ENCODE measurements at regions not wholly inside any gene's neighbourhood (a gene's known extent, or its start where the extent isn't known, plus 50 kb on each side); places are given as distances from the start of the nearest gene placed in this dataset.
"Not testable (repeated sequence)": the region's sequence is repeated elsewhere in the genome, so short reads cannot be mapped to it uniquely, and the experiment has no call there.

DNA sequence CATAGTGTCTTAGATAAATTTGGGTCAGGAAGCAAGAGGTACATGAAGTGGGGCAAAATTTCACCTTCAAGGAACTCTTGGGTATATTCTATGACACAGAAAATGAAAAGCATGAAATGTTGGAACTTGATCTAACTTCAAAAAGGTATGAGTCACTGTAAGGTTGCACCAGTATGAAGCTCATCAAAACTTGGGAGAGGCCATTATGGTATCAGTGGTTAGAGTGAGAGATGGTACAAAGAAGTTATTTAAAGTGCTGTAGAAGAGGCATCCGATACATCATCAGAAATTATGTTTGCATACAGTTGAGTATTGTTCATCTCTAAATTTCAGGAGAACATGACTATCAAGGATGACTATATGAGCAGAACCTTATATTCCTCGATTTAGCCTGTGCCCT, 302.9 kb upstream of the SUCLG2 start:
- no peak overlapping the region for H3K4me3 Mint-ChIP-seq
- CTCF ChIA-PET = no interaction called here
- intact Hi-C loops (cut with micrococcal nuclease) = no loop called here

DNA sequence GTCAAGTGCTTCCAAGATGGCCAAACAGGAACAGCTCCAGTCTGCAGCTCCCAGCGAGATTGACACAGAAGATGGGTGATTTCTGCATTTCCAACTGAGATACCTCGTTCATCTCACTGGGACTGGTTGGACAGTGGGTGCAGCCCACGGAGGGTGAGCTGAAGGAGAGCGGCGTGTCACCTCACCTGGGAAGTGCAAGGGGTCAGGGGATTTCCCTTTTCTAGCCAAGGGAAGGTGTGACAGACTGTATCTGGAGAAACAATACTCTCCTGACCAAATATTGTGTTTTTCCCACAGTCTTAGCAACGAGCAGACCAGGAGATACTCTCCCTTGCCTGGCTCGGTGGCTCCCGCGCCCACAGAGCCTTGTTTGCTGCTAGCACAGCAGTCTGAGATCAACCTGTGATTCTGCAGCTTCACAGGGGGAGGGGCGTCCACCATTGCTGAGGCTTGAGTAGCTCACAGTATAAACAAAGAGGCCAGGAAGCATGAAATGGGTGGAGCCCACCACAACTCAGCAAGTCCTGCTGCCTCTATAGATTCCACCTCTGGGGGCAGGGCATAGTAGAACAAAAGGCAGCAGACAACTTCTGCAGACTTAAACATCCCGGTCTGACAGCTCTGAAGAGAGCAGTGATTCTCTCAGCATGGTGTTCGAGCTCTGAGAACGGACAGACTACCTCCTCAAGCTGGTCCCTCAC, 293.5 kb upstream of the SUCLG2 start:
- Mint-ChIP-seq H3K9me3 (peaks cover 24% of the 10 kb centered on the region), H3K36me3 (ENCODE audit: low read depth) (peaks cover 3% of the 10 kb centered on the region), H3K27me3 (ENCODE audit: low read depth) (no peaks in the 10 kb centered on the region), H3K4me1 (ENCODE audit: low read depth) (peaks cover 30% of the 10 kb centered on the region), H3K27ac (peak overlapping the region; percentile 50), H3K4me3 (peak overlapping the region; percentile 67)
- intact Hi-C loops (cut with micrococcal nuclease) = loop anchor here (5.0 kb wide), 1 partner anchor 114 kb away; no protein-coding TSS in a partner anchor
- DNase-seq = peak; percentile 74
- CTCF ChIA-PET = interaction anchor here (0.6 to 1.1 kb wide), 2 partner anchors 18 to 834 kb away, joined by 3 to 4 read pairs; no protein-coding TSS in a partner anchor

More for the DNA sequence above, 302.9 kb upstream of the SUCLG2 start:
- Mint-ChIP-seq H3K9me3 (peaks cover 21% of the 10 kb centered on the region), H3K27ac (no peak overlapping the region), H3K27me3 (ENCODE audit: low read depth) (no peaks in the 10 kb centered on the region), H3K4me1 (ENCODE audit: low read depth) (peaks cover 2% of the 10 kb centered on the region), H3K36me3 (ENCODE audit: low read depth) (peaks cover 2% of the 10 kb centered on the region)
- no peak for DNase-seq

DNA sequence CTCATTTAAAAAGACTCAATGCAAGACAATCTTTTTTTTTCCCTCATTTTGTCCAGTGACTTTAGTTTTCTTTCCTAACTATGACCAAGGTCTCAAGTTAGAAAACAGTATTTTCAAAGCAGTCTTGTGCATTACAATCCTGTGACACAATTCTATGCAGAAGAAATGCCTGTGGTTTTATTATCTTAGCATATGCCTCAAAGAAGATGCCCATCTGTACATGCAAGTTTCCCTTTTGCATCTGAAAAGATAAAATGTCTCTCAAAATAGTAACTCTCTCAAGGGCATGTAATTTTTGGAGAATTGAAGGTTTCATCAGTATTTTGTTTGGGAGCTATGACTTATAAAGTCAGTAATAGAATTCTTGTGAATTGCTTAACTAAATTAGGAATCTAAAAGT, 292.0 kb upstream of the SUCLG2 start:
- peaks cover 18% of the 10 kb centered on the region for H3K9me3 Mint-ChIP-seq
- H3K36me3 Mint-ChIP-seq (ENCODE audit: low read depth) = peaks cover 2% of the 10 kb centered on the region
- H3K4me3 Mint-ChIP-seq = no peak overlapping the region
- CTCF ChIA-PET = no interaction called here
- peaks cover 36% of the 10 kb centered on the region for H3K4me1 Mint-ChIP-seq (ENCODE audit: low read depth)
- H3K27me3 Mint-ChIP-seq (ENCODE audit: low read depth) = no peaks in the 10 kb centered on the region
- intact Hi-C loops (cut with micrococcal nuclease) = loop anchor here (5.0 kb wide), 1 partner anchor 116 kb away; no protein-coding TSS in a partner anchor
- DNase-seq = no peak
- H3K27ac Mint-ChIP-seq = no peak overlapping the region

DNA sequence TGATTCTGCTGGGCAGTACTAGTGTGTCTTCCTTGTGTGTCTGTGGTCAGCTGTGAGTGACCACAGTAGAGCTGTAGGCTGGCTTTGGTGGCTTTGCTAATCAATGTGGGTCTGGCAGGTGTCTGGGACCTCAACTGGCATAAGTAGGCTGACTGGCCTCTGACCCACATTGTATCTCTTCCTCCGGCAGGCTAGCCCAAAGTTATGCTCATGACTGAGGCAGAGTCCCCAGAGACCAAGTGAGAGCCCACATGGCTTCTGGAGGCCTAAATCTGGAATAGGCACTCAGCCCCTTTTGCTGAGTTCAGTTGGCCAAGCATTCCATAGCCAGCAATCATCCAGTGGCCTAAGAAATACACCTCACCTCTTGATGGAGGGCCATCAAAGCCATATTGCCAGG, 289.1 kb upstream of the SUCLG2 start:
- no peaks in the 10 kb centered on the region for H3K36me3 Mint-ChIP-seq (ENCODE audit: low read depth)
- H3K4me3 Mint-ChIP-seq = no peak overlapping the region
- DNase-seq = no peak
- H3K9me3 Mint-ChIP-seq = no peaks in the 10 kb centered on the region
- H3K4me1 Mint-ChIP-seq (ENCODE audit: low read depth) = peaks cover 42% of the 10 kb centered on the region
- H3K27ac Mint-ChIP-seq = no peak overlapping the region
- CTCF ChIA-PET = no interaction called here
- H3K27me3 Mint-ChIP-seq (ENCODE audit: low read depth) = no peaks in the 10 kb centered on the region
- intact Hi-C loops (cut with micrococcal nuclease) = no loop called here

DNA sequence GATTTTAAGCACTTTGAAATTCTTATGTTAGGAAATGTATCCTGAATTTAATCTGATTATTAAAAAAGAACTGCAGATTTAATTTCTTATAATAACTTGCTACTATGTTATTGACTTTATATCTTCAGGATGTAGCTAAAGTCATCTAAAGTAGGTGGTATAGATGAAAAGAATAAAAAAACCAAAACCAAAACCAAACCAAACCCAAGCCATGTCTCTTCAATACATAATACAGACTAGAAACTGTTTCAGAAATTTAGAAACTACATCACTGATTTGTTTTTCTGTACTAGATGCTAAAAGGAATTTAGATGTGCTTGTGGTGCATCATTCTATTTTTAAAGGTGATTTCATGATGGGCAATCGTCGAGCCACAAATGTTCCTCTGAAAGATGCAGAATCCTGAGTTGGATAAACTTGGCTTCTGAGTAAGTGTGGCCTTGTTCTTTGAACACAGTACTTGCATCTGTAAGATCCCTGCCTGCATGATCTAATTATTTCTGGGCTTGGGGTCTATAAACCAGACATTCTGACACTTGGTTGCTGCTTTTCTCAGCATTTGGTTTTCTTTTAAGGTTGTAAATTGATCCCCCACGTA, 287.1 kb upstream of the SUCLG2 start:
- H3K4me1 Mint-ChIP-seq (ENCODE audit: low read depth) = peaks cover 25% of the 10 kb centered on the region
- DNase-seq = no peak
- no peaks in the 10 kb centered on the region for H3K36me3 Mint-ChIP-seq (ENCODE audit: low read depth)
- intact Hi-C loops (cut with micrococcal nuclease) = no loop called here
- CTCF ChIA-PET = interaction anchor here (0.6 kb wide), 1 partner anchor 934 kb away, joined by 5 read pairs; no protein-coding TSS in a partner anchor
- no peak overlapping the region for H3K27ac Mint-ChIP-seq
- no peaks in the 10 kb centered on the region for H3K27me3 Mint-ChIP-seq (ENCODE audit: low read depth)
- H3K4me3 Mint-ChIP-seq = no peak overlapping the region
- no peaks in the 10 kb centered on the region for H3K9me3 Mint-ChIP-seq

DNA sequence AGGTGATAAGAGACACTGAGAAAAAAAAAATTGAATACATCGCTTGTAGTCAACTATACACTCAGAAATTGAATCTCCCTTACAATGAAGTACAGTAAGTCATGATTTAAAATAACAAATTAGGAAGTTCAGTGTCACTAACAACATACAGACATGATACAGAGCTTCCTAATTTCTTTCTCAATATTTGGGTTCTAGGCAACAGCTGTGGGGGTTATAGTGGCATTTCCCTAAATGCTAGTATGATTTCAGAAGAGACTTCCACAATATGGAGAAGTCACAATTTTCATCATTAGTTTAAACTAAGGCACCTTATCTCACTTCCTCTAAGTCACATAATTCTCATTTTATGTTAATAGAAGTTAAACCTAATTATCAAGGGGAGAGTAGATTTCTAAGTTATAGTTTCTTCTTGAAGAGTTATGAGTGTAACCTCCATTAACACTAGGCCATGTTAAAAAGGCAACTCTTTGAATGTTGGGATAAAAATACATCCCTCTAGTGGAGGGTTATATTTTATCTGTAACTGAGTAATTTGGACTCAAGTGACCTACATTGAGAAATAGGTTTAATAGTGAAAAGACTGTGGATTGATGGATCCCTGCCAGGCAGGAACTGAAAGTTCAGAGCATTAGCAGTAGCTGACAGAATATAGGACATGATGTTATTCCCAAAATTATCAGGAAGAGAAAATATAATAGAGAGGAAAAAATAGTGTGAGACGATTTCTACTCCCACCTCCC, 286.0 kb upstream of the SUCLG2 start:
- H3K4me1 Mint-ChIP-seq (ENCODE audit: low read depth) = peaks cover 20% of the 10 kb centered on the region
- no peaks in the 10 kb centered on the region for H3K27me3 Mint-ChIP-seq (ENCODE audit: low read depth)
- peaks cover 7% of the 10 kb centered on the region for H3K9me3 Mint-ChIP-seq
- H3K36me3 Mint-ChIP-seq (ENCODE audit: low read depth) = no peaks in the 10 kb centered on the region
- no peak overlapping the region for H3K4me3 Mint-ChIP-seq
- H3K27ac Mint-ChIP-seq = no peak overlapping the region
- CTCF ChIA-PET = no interaction called here
- intact Hi-C loops (cut with micrococcal nuclease) = no loop called here
- DNase-seq = no peak

DNA sequence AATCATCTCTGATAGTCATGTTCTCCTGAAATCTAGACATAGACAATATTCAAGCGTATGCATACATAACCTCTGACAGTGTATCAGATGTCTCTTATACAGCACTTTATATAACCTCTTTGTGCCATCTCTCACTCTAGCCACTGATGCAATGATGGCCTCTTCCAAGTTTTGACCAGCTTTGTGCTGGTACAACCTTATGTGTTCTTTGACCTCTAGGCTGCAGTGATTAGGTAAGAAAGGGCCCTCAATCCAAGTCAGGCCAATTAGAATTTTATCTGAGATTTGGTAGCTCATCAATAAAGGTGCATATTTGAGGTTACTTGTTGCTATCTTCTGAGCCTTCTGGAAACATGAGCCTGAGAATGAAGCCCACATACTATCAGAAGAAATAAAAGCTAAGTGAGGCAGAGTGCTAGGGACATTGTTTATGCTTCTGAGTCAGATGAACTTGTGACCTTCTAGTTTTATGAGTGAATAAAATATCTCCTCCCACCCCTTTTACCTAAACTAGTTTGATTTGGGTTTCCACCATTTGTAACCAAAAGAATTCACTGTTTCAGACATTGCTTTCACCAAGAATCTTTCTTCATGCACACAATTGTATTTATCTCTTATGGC, 283.2 kb upstream of the SUCLG2 start:
- no peak overlapping the region for H3K4me3 Mint-ChIP-seq
- peaks cover 12% of the 10 kb centered on the region for H3K9me3 Mint-ChIP-seq
- H3K27me3 Mint-ChIP-seq (ENCODE audit: low read depth) = no peaks in the 10 kb centered on the region
- intact Hi-C loops (cut with micrococcal nuclease) = no loop called here
- no peak overlapping the region for H3K27ac Mint-ChIP-seq
- CTCF ChIA-PET = interaction anchor here (0.8 kb wide), 1 partner anchor 81 kb away, joined by 3 read pairs; no protein-coding TSS in a partner anchor
- H3K36me3 Mint-ChIP-seq (ENCODE audit: low read depth) = no peaks in the 10 kb centered on the region
- peaks cover 20% of the 10 kb centered on the region for H3K4me1 Mint-ChIP-seq (ENCODE audit: low read depth)
- no peak for DNase-seq

DNA sequence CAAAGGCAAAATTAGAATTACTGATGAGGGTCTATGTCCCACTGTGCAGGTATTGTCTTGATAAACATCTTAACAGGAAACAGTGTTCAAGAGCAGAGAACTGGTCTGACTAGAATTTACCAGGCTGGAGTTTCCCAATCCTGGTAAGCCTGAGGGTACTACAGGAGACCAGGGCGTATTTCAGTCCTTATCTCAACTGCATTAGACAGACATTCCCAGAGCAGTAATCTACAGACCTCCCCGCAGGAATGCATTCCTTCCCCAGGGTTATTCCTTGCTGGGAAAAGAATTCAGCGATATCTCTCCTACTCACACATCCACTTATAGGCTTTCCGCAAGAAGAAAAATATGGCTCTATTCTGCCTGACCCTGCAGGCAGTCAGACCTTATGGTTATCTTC, 276.0 kb upstream of the SUCLG2 start:
- DNase-seq; H3K36me3 Mint-ChIP-seq (ENCODE audit: low read depth); H3K4me3 Mint-ChIP-seq; CTCF ChIA-PET; intact Hi-C loops (cut with micrococcal nuclease); H3K9me3 Mint-ChIP-seq; H3K27me3 Mint-ChIP-seq (ENCODE audit: low read depth); H3K4me1 Mint-ChIP-seq (ENCODE audit: low read depth); H3K27ac Mint-ChIP-seq: not testable (repeated sequence)

DNA sequence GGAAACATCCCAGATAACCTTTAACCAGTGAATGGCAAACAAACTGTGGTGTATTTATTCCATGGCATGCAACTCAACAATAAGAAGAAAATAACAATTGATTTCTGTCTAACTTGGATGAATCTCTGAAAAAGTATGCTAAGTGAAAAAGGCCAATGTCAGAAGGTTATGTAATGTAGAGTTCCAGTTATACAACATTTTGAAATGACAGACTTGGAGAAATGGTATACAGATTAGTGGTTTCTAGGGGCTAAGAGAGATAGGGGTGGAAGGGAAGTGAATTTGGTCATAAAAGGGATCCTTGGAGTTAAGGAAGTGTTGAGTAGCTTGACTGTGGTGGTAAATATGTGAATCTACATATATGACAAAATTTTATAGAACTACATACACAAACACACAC, 269.4 kb upstream of the SUCLG2 start:
- intact Hi-C loops (cut with micrococcal nuclease) = no loop called here
- Mint-ChIP-seq H3K27ac (no peak overlapping the region), H3K36me3 (ENCODE audit: low read depth) (peaks cover 3% of the 10 kb centered on the region), H3K27me3 (ENCODE audit: low read depth) (no peaks in the 10 kb centered on the region), H3K4me3 (no peak overlapping the region), H3K9me3 (peaks cover 8% of the 10 kb centered on the region), H3K4me1 (ENCODE audit: low read depth) (no peaks in the 10 kb centered on the region)
- CTCF ChIA-PET = no interaction called here
- no peak for DNase-seq

DNA sequence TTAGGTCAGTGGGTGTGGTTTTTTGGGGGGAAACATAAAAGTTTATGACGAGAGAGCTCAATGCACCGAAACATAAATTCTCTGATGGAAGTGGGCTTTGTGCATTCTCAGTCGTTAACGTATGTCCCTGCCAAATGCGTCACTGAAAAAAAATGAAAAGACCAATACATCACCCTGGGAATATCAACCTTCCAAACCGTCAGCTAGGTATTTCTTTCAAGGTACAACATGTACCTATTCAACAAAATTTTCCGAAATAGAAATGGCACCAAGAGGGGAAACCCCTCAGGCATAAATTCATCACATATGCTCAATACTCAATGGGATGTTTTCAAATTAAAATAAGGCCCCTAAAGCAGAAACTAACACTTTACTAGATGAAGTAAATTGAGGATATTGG, 266.6 kb upstream of the SUCLG2 start:
- H3K27me3 Mint-ChIP-seq (ENCODE audit: low read depth) = no peaks in the 10 kb centered on the region
- CTCF ChIA-PET = no interaction called here
- peaks cover 2% of the 10 kb centered on the region for H3K36me3 Mint-ChIP-seq (ENCODE audit: low read depth)
- DNase-seq = no peak
- H3K4me1 Mint-ChIP-seq (ENCODE audit: low read depth) = no peaks in the 10 kb centered on the region
- intact Hi-C loops (cut with micrococcal nuclease) = no loop called here
- no peak overlapping the region for H3K4me3 Mint-ChIP-seq
- H3K9me3 Mint-ChIP-seq = peaks cover 8% of the 10 kb centered on the region
- no peak overlapping the region for H3K27ac Mint-ChIP-seq

DNA sequence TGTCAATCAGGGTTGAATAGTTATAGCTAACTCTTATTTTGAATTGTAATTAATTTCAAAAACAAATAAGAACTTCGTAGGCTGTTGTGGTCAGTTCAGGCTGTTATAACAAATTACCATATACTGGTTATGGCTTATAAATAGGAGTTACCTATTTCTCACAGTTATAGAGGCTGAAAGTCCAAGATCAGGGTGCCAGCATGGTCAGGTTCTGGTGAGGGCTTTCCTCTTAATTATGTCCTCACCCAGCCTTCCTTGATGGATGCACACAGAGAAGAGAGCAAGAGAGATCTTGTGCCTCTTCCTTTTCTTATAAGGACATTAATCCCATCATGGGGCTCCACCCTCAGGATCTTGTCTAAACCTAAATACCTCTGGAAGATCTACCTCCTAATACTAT, 265.9 kb upstream of the SUCLG2 start:
- intact Hi-C loops (cut with micrococcal nuclease) = no loop called here

DNA sequence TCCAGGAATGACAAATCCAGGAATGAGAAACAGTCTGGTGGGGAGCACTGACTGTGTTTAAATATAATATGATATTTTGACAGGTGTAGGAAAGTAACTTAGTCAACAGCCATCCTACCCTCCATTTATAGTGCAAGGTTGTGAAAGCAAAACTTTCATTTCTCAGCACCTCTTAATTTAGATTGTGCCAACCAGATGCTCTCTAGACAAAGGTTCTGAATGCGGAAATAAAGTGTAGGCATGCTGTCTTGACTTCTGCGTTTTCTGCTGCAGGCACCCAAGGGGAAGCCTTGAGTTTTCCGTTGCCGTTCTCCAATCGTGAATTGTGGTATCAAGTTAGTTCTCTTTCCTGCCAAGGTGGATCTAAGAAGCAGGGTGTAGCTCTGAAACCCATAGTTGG, 261.9 kb upstream of the SUCLG2 start:
- H3K4me3 Mint-ChIP-seq = no peak overlapping the region
- no peak overlapping the region for H3K27ac Mint-ChIP-seq
- no peak for DNase-seq
- H3K36me3 Mint-ChIP-seq (ENCODE audit: low read depth) = no peaks in the 10 kb centered on the region
- no peaks in the 10 kb centered on the region for H3K4me1 Mint-ChIP-seq (ENCODE audit: low read depth)
- no peaks in the 10 kb centered on the region for H3K27me3 Mint-ChIP-seq (ENCODE audit: low read depth)
- CTCF ChIA-PET = no interaction called here
- H3K9me3 Mint-ChIP-seq = no peaks in the 10 kb centered on the region
- intact Hi-C loops (cut with micrococcal nuclease) = no loop called here

More for the DNA sequence above, 265.9 kb upstream of the SUCLG2 start:
- H3K27me3 Mint-ChIP-seq (ENCODE audit: low read depth) = no peaks in the 10 kb centered on the region
- no peak overlapping the region for H3K4me3 Mint-ChIP-seq
- H3K9me3 Mint-ChIP-seq = peaks cover 4% of the 10 kb centered on the region
- no peak overlapping the region for H3K27ac Mint-ChIP-seq
- CTCF ChIA-PET = no interaction called here
- DNase-seq = no peak
- H3K36me3 Mint-ChIP-seq (ENCODE audit: low read depth) = no peaks in the 10 kb centered on the region
- H3K4me1 Mint-ChIP-seq (ENCODE audit: low read depth) = no peaks in the 10 kb centered on the region

All from activated naive CD4-positive, alpha-beta T cell treated with anti-CD3 and anti-CD28 coated beads for 36 hours (primary cell).